ENCODE measurements at regions not wholly inside any gene's neighbourhood (a gene's known extent, or its start where the extent isn't known, plus 50 kb on each side); places are given as distances from the start of the nearest gene placed in this dataset.
"Not testable (repeated sequence)": the region's sequence is repeated elsewhere in the genome, so short reads cannot be mapped to it uniquely, and the experiment has no call there.

DNA sequence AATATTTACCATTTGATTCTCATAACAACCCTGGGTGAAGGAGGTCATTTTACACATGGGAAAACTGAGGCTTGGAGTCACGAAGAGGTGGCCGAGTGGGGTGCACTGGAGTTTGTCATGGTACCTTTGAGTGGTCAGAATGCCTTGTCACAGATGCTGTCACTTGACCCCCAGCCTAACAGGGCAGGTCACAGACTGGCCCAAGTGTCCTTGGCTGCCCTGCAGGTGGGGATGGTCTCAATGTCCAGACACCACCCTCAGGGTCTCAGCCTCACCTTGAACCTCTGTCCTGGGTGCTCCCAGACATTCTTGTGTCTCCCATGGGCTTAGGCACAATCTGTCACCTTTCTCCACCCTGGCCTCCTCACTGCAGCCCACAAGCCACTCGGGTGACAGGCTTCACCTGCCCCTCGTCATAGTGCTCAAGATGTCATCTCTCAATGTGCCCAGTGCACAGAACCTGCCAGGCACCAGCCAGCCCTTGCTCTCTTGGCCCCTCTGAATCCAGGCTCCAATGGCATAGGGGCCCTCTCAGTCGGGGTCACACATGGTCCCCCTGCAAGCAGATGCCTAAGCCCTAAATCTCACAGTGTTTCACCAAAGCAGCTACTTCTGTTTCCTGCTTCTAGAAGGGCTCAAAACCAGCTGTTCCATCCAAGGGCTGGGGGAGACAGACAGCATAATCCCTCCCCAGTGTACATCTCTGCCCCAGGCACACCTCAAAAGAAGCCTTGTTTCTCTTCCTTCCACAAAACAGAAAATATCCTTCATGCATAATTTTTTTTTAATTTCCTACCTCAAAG, 76.8 kb upstream of the NANOS1 start:
- DNase-seq, result no peak

DNA sequence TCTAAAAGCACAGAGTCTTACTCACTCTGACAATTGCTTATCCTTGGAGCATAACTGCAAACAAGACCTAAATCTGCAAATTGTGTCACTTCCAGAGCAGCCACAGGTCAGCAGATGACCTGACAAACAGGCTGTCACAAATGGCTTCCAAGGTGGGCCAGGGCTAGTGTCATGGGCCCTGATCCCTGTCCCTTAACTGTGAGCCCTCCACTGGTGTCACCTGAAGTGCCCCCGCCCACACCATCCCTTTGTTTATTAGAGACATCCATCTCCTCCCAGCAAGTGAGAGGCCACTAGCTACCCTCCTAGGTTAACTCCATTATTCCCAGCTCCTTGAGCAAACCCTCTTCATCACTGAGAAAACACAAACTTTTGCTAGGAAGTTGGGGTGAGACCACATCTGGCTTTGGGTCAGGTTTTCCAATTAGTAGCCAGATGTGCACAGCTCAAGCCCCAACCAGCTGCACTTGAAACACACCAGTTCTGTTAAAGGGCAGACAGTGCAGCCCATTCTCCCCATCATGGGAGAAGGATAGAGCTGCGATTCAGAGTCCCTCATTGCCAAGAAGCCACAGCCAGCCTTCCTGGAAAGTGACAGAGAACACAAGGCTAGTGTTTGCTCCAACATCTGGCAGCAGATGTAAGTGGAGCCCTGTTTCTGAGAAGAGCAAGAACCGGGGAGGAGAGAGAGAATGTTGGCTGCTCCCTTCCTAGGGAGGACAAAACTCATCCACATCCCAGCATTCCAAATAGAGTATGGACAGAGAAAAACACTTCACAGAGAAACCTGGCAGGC, 75.7 kb upstream of the NANOS1 start:
- DNase-seq, result no peak

DNA sequence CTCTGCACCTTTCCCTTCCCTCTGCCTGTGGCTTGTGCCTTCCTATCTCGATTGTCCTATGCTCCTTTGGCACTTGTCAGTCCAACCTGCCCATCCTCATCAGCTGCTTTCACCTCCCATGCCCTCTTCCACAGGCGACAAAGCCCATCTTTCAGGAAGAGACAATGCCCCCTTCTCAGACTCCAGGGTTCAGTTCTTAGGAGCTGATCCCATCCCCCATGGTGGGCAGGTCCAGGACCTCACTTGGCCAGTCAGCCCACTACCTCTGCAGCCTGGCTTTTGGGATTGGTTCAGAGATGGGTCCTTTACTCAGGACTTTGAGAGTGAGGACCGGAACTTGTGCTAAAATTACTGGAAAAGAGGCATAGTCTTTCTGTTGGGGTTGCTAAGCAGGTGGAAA, 74.0 kb upstream of the NANOS1 start:
- no peak for DNase-seq

DNA sequence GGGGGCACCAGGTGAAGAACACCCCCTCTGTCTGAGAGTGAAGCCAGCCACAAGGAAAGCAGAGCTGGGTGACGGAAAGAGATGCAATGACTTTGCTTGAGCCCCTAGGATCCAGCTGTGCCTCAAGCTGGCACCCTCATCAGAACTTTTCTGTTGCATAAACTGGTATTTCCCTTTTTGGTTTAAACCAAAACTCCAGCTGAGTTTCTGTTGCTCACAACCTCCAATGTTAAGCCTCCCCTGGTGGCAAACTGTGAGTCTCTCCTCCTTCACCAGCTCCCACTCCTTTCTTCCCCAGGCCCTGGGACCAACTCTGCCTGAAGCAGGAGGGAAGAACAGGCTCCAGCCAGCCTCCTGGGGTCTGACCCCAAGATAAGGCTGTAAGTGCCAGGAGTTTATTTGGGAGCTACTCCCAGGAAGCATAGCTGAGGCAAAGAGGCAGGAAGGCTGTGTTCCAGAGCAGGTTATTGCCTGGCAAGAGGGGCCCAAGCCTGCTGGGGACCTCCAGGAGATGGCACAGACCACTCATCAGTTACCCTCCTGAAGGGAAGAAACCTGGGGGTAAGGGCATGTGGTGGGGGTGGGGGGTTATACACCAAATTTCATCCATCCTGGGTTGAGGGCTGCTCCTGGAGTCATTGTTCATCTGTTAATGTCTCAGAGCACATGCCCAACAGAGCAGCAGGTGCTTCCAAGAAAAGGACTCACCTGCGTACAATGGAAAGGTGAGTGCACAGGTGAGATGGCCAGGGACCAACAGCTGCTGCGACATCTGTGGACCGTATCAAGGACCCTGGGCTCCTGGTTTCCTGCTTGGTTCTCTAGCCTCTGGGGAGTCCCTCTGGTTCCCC, 73.3 kb upstream of the NANOS1 start:
- peak; percentile 26 to 64 for DNase-seq

DNA sequence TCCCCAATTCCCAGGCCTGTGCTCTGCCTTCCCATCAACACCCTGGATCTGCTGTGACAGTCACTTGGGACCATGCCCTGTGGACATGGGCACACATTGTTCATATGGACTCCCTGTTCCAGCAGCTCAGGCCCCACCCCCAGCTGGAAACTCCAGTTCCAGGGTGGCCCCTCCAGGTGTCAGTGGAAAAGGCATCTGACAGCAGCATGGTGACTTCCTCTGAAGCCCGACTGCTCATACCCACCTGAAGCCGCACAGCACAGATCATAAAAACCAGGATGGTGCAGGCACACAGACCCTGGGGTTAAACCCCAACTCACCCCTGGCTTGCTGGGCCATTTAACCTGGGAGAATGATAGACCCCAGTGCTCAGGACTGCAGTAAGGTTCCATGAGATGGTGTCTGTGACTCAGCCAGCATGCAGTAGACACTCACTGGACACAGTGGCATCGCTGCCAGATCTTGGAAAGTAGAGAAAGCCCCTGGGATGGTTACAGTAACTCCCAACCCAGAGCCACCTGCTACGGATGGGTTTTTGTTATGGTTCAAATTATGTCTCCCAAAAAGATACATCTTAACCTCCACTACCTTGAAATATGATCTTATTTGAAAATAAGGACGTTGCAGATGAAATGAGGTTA, 72.6 kb upstream of the NANOS1 start:
- no peak for DNase-seq

DNA sequence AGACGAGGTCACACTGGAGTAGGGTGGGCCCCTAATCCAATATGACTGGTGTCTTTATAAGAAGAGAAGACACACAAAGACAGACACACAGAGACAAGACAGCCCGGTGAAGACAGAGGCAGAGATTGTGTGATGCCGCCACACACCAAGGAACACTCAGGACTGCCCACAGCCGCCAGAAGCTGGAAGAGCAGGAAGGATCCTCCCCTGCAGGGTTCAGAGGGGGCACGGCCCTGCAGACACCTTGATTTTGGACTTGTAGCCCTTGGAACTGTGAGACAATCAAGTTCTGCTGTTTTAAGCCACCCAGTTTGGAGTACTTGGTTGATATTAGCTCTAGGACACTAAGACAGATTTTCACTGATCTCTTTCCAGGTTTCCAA, 72.1 kb upstream of the NANOS1 start:
- no peak for DNase-seq

DNA sequence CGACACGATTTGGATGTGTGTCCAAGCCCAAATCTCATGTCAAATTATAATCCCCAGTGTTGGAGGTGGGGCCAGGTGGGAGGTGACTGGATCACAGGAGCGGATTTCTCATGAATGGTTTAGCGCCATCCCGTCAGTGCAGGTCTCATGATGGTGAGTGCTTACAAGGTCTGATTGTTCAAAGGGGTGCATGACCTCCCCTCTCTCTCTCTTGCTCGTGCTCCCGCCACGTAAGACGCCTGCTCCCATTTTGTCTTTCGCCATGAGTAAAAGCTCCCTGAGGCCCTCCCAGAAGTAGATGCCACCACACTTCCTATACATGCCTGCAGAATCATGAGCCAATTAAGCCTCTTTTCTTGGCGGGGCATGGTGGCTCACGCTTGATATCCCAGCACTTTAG, 71.5 kb upstream of the NANOS1 start:
- no peak for DNase-seq

DNA sequence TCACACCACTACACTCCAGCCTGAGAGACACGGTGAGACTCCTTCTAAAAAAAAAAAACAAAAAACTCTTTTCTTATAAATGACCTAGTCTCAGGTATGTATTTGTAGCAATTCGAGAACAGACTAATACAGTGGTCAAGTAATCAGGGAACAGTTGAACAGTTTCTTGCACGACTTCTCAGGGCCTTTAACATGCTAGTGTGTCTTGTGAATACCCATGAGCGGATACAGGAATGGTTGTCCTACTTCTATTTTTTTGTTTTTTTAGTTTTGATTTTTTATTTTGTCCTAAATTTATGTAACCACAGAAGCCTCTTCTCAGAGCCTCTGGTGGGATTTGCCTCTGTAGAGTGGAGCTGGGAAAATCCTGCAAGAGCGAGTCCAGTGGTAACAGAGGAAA, 71.0 kb upstream of the NANOS1 start:
- no peak for DNase-seq

DNA sequence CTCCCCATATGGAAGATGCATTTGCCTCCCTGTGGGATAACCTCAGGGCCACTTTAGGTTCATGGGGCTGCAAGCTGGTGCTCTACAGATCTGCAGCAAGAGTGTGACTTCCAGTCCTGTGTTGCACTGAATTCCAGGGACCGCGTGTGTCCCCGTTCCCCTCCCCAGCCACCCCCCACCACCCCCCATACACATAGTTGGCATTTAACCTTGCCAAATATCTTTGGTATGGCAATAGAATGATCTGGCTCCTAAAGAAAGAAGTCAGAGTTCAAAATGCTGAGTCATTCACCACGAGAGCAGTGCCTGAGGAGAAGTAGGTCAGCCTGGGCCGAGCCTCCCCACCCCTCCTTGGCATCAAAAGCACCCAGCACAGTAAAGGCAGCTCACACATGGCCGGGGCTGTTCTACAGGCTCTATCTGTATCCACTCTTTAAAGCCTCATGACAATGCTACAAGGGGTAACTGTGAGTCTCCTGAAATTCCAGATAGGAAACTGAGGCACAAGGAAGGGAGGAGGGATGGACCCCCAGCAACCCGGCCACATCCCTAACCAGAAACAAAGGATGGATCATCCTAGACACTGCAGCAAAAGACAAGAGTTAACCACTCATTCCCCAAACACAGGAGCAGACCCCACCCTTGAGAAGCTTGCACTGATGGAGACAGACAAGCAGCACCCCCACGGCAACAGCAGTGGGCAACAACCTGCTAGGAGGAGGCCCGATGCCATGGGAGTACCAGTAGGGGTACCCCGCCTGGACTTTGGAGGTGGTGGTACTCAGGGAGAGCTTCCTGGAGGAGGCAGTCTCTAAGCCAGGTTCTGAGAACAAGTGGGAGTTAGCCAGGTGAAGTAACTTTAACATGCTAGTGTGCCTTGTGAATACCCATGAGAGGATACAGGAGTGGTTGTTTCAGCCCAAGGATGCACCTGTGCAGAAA, 70.3 kb upstream of the NANOS1 start:
- peak; percentile 84 to 89 for DNase-seq

DNA sequence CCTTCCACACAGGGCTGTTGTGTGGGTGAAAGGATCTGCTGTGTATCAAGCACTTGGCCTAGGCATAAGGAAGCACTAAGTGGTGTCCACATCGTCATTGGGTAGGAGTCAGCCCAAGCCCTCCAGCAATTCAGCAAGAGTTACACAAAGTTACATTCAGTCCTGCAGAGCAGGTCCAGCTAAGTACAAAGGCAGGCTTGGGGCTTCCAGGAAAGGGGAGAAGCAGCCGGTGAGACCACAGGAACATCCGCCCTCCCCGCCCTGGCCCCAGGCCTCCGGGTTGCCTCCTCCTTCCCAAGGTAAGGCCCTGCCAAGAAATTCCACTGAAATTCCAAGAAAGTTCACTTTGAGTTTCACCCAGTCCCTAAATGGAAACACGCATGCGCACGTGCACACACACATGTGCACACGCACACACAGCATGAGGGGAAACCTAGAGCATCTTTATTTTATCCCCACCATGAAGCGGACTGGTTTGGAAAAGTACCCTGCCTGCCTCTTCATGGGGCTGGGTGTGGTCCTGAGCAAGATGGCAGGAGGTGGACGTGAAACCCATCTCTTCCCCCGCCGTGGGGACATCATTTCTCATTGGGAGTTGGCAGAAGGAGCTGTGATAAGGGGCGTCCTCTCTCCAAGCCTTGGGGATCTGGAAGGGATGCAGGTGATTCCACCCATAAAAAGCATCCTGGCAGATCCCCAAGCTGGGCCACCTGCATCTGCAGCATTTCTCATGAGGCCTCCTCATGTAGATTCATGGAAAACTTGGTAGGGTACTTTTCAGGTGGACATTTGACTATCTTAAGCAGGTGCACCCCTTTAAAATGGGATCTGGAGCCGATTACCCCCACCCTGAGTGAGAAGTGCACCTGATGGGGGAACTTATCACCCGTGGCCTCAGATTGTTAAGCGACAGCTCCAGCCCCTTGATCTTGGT, 69.1 kb upstream of the NANOS1 start:
- DNase-seq, result peak; percentile 50 to 75

DNA sequence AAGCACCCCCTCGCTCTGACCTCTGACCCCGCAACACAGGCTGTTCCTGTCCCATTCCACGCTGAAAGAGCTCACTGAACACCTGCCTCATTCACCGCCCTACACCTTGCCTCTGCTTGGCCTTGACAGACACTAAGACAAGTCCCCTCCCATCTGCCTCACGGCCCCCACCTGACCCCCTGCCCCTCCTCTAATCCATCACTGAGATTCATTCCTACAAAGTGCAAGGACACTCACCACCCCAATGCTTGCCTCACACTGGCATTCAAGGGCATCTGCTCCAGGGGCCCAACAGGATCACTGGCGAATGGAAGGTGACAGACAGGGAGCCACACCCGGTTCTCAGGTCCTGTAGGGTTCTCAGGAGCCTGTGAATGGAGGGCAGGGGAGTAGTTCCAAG, 68.1 kb upstream of the NANOS1 start:
- DNase-seq, result no peak

DNA sequence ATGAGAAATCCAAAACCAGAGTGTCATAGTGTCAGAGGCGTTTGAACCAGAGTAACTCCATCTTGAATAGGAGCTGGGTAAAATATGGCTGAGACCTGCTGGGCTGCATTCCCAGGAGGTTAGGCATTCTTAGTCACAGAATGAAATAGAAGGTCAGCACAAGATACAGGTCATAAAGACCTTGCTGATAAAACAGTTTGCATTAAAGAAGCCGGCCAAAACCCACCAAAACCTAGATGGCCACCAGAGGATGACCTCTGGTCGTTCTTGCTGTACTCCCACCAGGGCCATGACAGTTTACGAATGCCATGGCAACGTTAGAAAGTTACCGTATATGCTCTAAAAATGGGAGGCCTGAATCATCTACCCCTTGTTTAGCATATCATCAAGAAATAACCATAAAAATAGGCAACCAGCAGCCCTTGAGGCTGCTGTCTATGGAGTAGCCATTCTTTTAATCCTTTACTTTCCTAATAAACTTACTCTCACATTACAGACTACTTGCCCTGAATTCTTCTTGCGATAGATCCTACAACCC, 67.1 kb upstream of the NANOS1 start:
- DNase-seq, result not testable (repeated sequence)

DNA sequence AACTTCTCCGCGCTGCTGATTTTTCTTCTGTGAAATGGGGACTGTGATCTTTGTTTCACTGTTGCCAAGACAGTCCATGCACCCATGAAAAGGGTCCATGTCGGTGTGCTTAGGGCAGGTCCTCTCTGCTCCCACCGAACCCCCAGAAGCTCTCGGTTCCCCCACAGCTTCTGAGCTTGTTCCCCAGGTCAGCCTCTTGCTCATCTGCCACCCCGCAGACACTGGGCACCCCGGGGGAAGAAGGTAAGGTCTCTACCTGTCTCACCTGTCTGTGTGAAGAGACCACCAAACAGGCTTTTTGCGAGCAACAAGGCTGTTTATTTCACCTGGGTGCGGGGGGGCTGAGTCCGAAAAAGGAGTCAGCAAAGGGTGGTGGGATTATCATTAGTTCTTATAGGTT, 66.2 kb upstream of the NANOS1 start:
- no peak for DNase-seq

DNA sequence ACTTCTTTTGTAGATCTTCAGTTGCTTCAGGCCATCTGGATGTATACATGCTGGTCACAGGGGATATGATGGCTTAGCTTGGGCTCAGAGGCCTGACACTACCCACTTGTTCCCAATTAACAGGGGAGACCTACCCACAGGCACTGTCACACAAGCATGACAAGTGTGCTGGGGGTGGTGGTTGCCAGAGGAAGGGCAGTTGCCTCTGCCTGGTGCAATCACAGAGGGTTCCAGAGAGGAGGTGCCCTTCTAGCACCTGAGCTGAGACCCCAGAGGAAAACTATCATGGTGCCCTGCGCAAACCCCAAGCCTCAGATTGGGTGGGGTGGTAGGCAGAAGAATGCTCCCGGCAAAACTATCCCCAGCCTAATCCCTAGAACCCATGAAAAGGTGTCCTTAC, 65.6 kb upstream of the NANOS1 start:
- peak; percentile 17 to 76 for DNase-seq

DNA sequence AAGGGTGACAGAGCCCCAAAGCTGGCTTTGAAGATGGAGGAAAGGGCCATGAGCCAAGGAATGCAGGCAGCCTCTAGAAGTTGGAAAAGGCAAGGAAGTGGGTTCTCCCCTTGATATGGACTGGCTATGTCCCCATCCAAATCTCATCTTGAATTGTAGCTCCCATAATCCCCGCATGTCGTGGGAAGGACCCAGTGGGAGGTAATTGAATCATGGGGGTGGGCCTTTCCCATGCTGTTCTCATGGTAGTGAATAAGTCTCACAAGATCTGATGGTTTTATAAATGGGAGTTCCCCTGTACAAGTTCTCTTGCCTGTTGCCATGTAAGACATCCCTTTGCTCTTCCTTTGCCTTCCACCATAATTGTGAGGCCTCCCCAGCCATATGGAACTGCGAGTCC, 65.0 kb upstream of the NANOS1 start:
- peak in 1 of 2 donors; percentile 64 for DNase-seq

DNA sequence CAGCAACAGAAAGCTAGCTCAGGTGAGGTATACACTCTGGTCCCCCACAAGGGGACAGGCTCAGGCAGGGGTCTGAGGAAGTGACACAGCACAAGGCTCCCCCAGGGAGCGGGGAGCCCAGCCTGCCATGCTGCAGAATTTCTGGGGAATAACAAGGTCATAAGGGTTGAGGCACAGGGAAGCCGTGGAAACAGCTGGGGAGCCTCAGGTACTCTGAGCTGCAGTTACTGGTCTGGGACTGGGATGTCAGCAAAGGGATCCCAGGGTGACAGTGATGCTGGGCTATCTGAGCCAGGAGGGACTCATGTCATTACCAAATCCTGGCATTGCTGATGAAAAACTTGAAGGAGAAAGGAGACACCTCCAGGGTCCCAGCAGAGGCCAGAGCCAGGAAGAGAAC, 64.4 kb upstream of the NANOS1 start:
- no peak for DNase-seq

DNA sequence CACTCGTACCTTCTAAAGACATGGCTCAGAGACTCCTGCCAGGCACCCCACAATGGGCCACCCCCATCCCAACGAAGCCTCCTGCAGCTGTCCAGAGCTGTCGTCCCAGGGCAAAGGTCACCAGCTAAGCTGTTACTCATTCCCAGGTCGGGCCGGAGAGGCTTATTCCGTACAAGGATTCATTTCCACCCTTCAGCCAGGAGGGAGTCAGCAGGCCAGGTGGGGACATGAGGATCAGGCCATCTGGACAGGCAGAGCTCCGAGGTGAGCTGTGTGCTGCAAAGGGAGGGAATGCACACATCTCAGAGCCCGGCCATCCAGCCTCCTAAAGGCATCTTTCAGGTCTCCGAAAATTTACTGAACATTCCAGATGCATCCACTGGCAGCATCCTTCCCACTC, 63.9 kb upstream of the NANOS1 start:
- DNase-seq, result no peak

DNA sequence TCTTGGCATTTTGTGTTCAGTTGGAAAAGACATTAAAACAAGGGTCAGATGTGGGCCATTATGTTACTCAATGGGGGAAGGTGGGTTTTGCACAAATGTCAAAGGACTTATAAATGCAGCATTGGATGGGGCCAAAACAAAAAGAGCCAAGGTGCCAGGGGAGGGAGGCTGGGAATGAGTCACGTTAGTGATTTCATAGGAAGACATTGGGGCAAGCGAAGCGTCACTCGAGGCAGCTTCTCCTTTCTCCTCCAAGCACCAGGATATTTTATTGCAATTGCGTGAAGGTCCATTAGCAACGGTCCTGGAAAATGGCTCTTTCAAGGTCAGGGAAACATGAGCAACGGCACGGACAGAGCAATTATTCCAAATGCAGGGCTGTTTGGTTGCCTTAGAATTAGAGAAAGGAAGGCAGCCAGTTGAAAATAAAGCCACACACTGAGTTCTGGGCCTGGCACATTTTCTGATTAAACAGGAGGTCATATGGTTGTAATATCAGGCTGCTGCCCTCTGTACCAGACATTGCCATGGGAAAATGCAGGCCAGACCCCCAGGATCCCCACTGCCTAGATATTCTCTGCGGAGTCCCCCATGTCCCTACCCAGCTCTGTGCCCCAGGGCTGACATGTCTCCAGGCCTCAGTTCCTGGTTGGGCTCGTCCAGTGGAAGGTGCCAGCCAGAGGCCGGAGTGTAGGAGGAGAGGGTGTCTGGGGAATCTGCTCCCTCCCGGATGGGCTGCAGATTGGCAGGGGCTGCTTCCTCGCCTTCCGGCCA, 63.3 kb upstream of the NANOS1 start:
- peak in 1 of 2 donors; percentile 41 for DNase-seq

DNA sequence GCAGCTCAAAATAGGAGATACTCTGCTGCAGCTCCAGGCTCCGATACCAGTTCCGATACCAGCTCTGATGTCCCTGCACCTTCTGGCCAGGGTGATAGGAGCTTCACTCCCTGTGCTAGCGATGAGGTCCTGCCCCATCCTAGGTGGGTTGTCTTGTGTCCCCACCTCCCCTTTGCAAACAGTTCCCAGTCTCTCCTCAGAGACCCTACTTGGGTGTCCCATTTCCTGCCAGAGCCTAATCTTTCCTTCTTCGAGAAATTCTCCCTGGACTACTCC, 62.7 kb upstream of the NANOS1 start:
- DNase-seq, result no peak

DNA sequence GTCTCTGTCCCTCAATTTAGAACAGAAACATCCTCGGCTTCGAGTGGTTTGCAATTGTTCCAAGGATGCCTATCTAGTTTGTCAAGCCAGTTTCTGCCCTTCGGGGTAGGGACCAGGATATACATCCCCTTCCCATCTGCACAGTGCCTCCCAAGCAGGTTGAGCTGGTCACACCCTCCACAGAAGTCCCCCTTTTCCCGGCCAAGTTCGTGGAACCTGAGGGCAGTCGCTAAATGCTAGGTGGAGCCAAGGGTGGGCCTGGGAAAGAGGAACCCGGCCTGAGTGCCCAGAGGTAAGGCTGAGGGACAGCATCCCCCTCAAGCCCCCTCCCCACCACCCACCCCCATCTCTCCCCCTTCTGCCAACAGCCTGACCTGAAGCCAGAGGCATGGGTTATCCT, 62.4 kb upstream of the NANOS1 start:
- DNase-seq, result no peak

All from inflammatory macrophage (primary cell).